ENCODE measurements at regions not wholly inside any gene's neighbourhood (a gene's known extent, or its start where the extent isn't known, plus 50 kb on each side); places are given as distances from the start of the nearest gene placed in this dataset.

GRCh38 chr5:68088302-68088701 lies 127.3 kb upstream of the PIK3R1 start:
- TF ChIP-seq CTCF (IDR thresholded peaks at IDR 0.05) (no peak), POLR2A (IDR thresholded peaks at IDR 0.05) (no peak), EP300 (IDR thresholded peaks at IDR 0.05) (no peak)
